HL-60 (cell line): ENCODE measurements at regions not wholly inside any gene's neighbourhood (a gene's known extent, or its start where the extent isn't known, plus 50 kb on each side); places are given as distances from the start of the nearest gene placed in this dataset.

Experiments
- DNase-seq, 2 experiments: peaks; one replicate each; pipeline ENCODE4 v3.0.0-alpha.2; 2010 to 2020; ENCODE audit warnings: low read depth in 1 of 2, low spot score in 1 of 2
- H3K27ac ChIP-seq: fragments of 250-450 bp; sonication (Bioruptor Pico); replicated peaks from 2 replicates; pipeline ENCODE4 v1.5.1; 2020; ENCODE audit warnings: mild to moderate bottlenecking, moderate library complexity
- H3K27me3 ChIP-seq: fragments of 250-450 bp; sonication (Bioruptor Pico); 2 replicates; pipeline ENCODE4 v1.5.1; 2021; ENCODE audit warnings: mild to moderate bottlenecking, moderate library complexity; ENCODE audit not compliant: insufficient read depth, poor library complexity, severe bottlenecking
- H3K4me3 ChIP-seq: replicated peaks from 2 replicates; pipeline ENCODE4 v1.5.1; 2011; ENCODE audit warnings: mild to moderate bottlenecking, control low read depth, low read length; ENCODE audit not compliant: insufficient read depth
- GABPA ChIP-seq: IDR thresholded peaks from 2 replicates; pipeline ENCODE4 v1.6.1; 2012; ENCODE audit warnings: low read depth
- POLR2AphosphoS5 ChIP-seq: IDR thresholded peaks from 2 replicates; pipeline ENCODE4 v1.6.1; 2012; ENCODE audit warnings: low read depth
- REST ChIP-seq: IDR thresholded peaks from 2 replicates; pipeline ENCODE4 v1.6.1; 2012; ENCODE audit warnings: low read depth; ENCODE audit not compliant: insufficient replicate concordance
- SPI1 ChIP-seq: IDR thresholded peaks from 2 replicates; pipeline ENCODE4 v1.6.1; 2012; ENCODE audit warnings: low read depth, mild to moderate bottlenecking, borderline replicate concordance
- TF ChIP-seq, protein P1 (sequence below): IDR thresholded peaks from one replicate; pipeline ENCODE4 v1.5.1; 2011; ENCODE audit warnings: low read length, control low read depth, inconsistent platforms; ENCODE audit not compliant: insufficient read depth

- Histone ChIP-seq H3K27ac (no peak overlapping the region), H3K4me3 (no peak overlapping the region), H3K27me3 (no peaks in the 10 kb centered on the region)
- no peak for DNase-seq
- TF ChIP-seq SPI1 (no peak), POLR2AphosphoS5 (no peak), REST (no peak)
Observed at GRCh38 chr16:54412037-54412436, 125.5 kb upstream of the IRX3 start.

GRCh38 chr16:54411544-54411943 lies 125.0 kb upstream of the IRX3 start:
- no peak overlapping the region for H3K27ac ChIP-seq
- no peak for DNase-seq
- no peak for TF ChIP-seq POLR2AphosphoS5
- no peak for TF ChIP-seq REST
- no peak for TF ChIP-seq SPI1
- TF ChIP-seq GABPA: no peak
- TF ChIP-seq, protein P1, sequence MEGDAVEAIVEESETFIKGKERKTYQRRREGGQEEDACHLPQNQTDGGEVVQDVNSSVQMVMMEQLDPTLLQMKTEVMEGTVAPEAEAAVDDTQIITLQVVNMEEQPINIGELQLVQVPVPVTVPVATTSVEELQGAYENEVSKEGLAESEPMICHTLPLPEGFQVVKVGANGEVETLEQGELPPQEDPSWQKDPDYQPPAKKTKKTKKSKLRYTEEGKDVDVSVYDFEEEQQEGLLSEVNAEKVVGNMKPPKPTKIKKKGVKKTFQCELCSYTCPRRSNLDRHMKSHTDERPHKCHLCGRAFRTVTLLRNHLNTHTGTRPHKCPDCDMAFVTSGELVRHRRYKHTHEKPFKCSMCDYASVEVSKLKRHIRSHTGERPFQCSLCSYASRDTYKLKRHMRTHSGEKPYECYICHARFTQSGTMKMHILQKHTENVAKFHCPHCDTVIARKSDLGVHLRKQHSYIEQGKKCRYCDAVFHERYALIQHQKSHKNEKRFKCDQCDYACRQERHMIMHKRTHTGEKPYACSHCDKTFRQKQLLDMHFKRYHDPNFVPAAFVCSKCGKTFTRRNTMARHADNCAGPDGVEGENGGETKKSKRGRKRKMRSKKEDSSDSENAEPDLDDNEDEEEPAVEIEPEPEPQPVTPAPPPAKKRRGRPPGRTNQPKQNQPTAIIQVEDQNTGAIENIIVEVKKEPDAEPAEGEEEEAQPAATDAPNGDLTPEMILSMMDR: no peak
- no peaks in the 10 kb centered on the region for H3K27me3 ChIP-seq
- H3K4me3 ChIP-seq: no peak overlapping the region

GRCh38 chr16:54409982-54410381 lies 123.4 kb upstream of the IRX3 start:
- DNase-seq: no peak
- Histone ChIP-seq H3K27me3 (no peaks in the 10 kb centered on the region), H3K4me3 (no peak overlapping the region), H3K27ac (no peak overlapping the region)
- no peak for TF ChIP-seq SPI1
- TF ChIP-seq, protein P1: no peak
- no peak for TF ChIP-seq REST
- TF ChIP-seq POLR2AphosphoS5: no peak
- no peak for TF ChIP-seq GABPA
